Caco-2 (cell line): ENCODE measurements at regions not wholly inside any gene's neighbourhood (a gene's known extent, or its start where the extent isn't known, plus 50 kb on each side); places are given as distances from the start of the nearest gene placed in this dataset.
A peak's percentile ranks its signal among the peaks of the same experiment; 100 is the strongest.

ENCODE experiments used
- BruUV-seq: library from RNA; stranded (reverse); fragments of 400-500 nt; replicated peaks from 2 replicates; lab custom pipeline; 2021; lab: Mats Ljungman, UMichigan
- CTCF ChIA-PET: fragments of 300-600 bp; sonication (Branson Sonifier 250); formaldehyde crosslinking; loops from one replicate; lab custom pipeline; 2022; ENCODE audit warnings: antibody characterized with exemption; lab: Charles Lee
- POLR2A ChIA-PET: fragments of 300-600 bp; sonication (Branson Sonifier 250); formaldehyde crosslinking; loops from one replicate; lab custom pipeline; 2022; ENCODE audit warnings: antibody characterized with exemption; lab: Charles Lee
- DNase-seq, 2 experiments: peaks; one replicate each; pipeline versions ENCODE4 v3.0.0 to v3.0.0-alpha.2; 2020 to 2022
- H3K27me3 ChIP-seq: replicated peaks from 2 replicates; pipeline ENCODE4 v1.6.0; 2011; ENCODE audit warnings: low read length; ENCODE audit not compliant: control insufficient read depth, insufficient read depth
- H3K36me3 ChIP-seq: 2 replicates; pipeline ENCODE4 v1.5.1; 2011; ENCODE audit warnings: low read length; ENCODE audit not compliant: control insufficient read depth, insufficient read depth
- H3K4me1 ChIP-seq: fragments of 250-450 bp; sonication (Bioruptor Pico); 2 replicates; pipeline ENCODE4 v1.5.1; 2020; ENCODE audit warnings: mild to moderate bottlenecking
- H3K4me3 ChIP-seq: 2 replicates; pipeline ENCODE4 v1.5.1; 2011; ENCODE audit warnings: low read depth, mild to moderate bottlenecking, control low read depth, low read length
- H3K9me3 ChIP-seq: fragments of 250-450 bp; sonication (Bioruptor Pico); 2 replicates; pipeline ENCODE4 v1.5.1; 2020; ENCODE audit warnings: mild to moderate bottlenecking, moderate library complexity
- H3K27ac Mint-ChIP-seq: one replicate; pipeline ENCODE4 v1.8.0; 2022; ENCODE audit warnings: mixed read lengths; ENCODE audit not compliant: unreplicated experiment
- H3K27me3 Mint-ChIP-seq: one replicate; pipeline ENCODE4 v1.8.0; 2022; ENCODE audit warnings: mixed read lengths; ENCODE audit not compliant: insufficient read depth, unreplicated experiment
- H3K36me3 Mint-ChIP-seq: one replicate; pipeline ENCODE4 v1.8.0; 2022; ENCODE audit warnings: mild to moderate bottlenecking, mixed read lengths; ENCODE audit not compliant: insufficient read depth, unreplicated experiment
- H3K4me1 Mint-ChIP-seq: one replicate; pipeline ENCODE4 v1.8.0; 2022; ENCODE audit warnings: low read depth, mixed read lengths; ENCODE audit not compliant: unreplicated experiment
- H3K4me3 Mint-ChIP-seq: one replicate; pipeline ENCODE4 v1.8.0; 2022; ENCODE audit warnings: mild to moderate bottlenecking, moderate library complexity, mixed read lengths; ENCODE audit not compliant: unreplicated experiment
- H3K9me3 Mint-ChIP-seq: one replicate; pipeline ENCODE4 v1.8.0; 2022; ENCODE audit warnings: mixed read lengths; ENCODE audit not compliant: unreplicated experiment
- intact Hi-C: fragments of 100-400 bp; cut with micrococcal nuclease; formaldehyde crosslinking; loops from one replicate; pipeline ENCODE4 v1.10.0; 2022; ENCODE audit not compliant: unreplicated experiment
- TF ChIP-seq, protein P1 (sequence below), 2 experiments: fragments of 200-600 bp in 1 of 2; IDR thresholded peaks; 1 replicate in 1 of 2; 2 replicates in 1 of 2; pipeline versions ENCODE4 v1.5.1 to v1.8.0; 2011 to 2022; ENCODE audit warnings: antibody characterized with exemption in 1 of 2, control low read depth in 1 of 2, inconsistent platforms in 1 of 2, low read depth in 1 of 2, low read length in 1 of 2, mild to moderate bottlenecking in 1 of 2, moderate library complexity in 1 of 2; ENCODE audit not compliant: insufficient read depth in 1 of 2, severe bottlenecking in 1 of 2, unreplicated experiment in 1 of 2

- H3K27me3 Mint-ChIP-seq = no peaks in the 10 kb centered on the region
- intact Hi-C loops = no loop called here
- CTCF ChIA-PET = no interaction called here
- BruUV-seq = no TSS peak
- Histone ChIP-seq H3K36me3 (no peaks in the 10 kb centered on the region), H3K9me3 (no peaks in the 10 kb centered on the region), H3K4me3 (no peak overlapping the region), H3K27me3 (no peaks in the 10 kb centered on the region), H3K4me1 (no peaks in the 10 kb centered on the region)
- no peak overlapping the region for H3K4me3 Mint-ChIP-seq
- POLR2A ChIA-PET = no interaction called here
- TF ChIP-seq, protein P1, sequence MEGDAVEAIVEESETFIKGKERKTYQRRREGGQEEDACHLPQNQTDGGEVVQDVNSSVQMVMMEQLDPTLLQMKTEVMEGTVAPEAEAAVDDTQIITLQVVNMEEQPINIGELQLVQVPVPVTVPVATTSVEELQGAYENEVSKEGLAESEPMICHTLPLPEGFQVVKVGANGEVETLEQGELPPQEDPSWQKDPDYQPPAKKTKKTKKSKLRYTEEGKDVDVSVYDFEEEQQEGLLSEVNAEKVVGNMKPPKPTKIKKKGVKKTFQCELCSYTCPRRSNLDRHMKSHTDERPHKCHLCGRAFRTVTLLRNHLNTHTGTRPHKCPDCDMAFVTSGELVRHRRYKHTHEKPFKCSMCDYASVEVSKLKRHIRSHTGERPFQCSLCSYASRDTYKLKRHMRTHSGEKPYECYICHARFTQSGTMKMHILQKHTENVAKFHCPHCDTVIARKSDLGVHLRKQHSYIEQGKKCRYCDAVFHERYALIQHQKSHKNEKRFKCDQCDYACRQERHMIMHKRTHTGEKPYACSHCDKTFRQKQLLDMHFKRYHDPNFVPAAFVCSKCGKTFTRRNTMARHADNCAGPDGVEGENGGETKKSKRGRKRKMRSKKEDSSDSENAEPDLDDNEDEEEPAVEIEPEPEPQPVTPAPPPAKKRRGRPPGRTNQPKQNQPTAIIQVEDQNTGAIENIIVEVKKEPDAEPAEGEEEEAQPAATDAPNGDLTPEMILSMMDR (IDR thresholded peaks at IDR 0.05; ENCODE audit: insufficient read depth in 1 of 2, low read depth in 1 of 2, low read length in 1 of 2, severe bottlenecking in 1 of 2, unreplicated experiment in 1 of 2) = no peak
- no peak for DNase-seq
- no peaks in the 10 kb centered on the region for H3K4me1 Mint-ChIP-seq
- H3K36me3 Mint-ChIP-seq = no peaks in the 10 kb centered on the region
- H3K27ac Mint-ChIP-seq = no peak overlapping the region
- no peaks in the 10 kb centered on the region for H3K9me3 Mint-ChIP-seq
Observed at GRCh38 chr13:65300220-65300619, 1929.9 kb downstream of the PCDH9 start.

DNA sequence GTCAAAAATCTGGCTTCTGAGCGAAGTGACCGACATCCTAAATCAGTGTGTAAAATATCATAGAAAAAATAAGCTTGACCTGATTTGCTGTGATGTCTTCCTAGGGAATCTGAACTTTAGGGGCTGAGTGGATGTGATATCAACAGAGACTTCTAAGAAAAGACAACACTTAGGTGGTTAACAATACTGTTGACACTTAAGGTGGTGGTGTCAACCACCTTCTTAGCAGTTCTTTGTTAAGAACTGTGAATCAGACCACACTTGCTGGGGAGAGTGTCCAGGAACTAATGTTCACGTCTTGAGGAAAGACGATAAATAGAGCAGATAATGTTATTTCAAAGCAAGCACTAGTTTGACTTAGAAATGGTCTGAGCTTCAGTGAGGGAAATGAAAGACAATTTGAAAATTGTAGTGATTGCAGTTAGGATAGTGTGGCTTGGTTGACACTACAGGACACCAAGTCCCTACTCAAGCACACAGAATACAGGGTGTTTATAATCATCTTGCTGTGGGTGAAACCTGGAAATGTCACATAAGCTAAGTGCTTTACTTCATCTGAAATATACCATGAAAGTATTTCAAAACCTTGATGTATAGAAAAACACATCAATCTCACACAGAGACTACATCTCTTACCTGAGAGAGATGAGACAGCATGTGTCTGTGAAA, 1936.5 kb downstream of the PCDH9 start:
- no peak overlapping the region for H3K4me3 Mint-ChIP-seq
- no peak overlapping the region for H3K4me3 ChIP-seq
- H3K4me1 ChIP-seq = no peaks in the 10 kb centered on the region
- no peaks in the 10 kb centered on the region for H3K9me3 Mint-ChIP-seq
- H3K9me3 ChIP-seq = no peaks in the 10 kb centered on the region
- H3K27ac Mint-ChIP-seq = no peak overlapping the region
- DNase-seq = no peak
- H3K27me3 Mint-ChIP-seq = no peaks in the 10 kb centered on the region
- no peaks in the 10 kb centered on the region for H3K4me1 Mint-ChIP-seq
- H3K36me3 ChIP-seq = no peaks in the 10 kb centered on the region
- intact Hi-C loops = no loop called here
- CTCF ChIA-PET = no interaction called here
- no peaks in the 10 kb centered on the region for H3K27me3 ChIP-seq
- no peaks in the 10 kb centered on the region for H3K36me3 Mint-ChIP-seq
- POLR2A ChIA-PET = no interaction called here
- TF ChIP-seq, protein P1 (IDR thresholded peaks at IDR 0.05; ENCODE audit: insufficient read depth in 1 of 2, low read depth in 1 of 2, low read length in 1 of 2, severe bottlenecking in 1 of 2, unreplicated experiment in 1 of 2) = no peak
- BruUV-seq = no TSS peak

GRCh38 chr13:65292488-65292901, 1937.6 kb downstream of the PCDH9 start:
- H3K4me3 ChIP-seq = no peak overlapping the region
- TF ChIP-seq, protein P1 (IDR thresholded peaks at IDR 0.05; ENCODE audit: insufficient read depth in 1 of 2, low read depth in 1 of 2, low read length in 1 of 2, severe bottlenecking in 1 of 2, unreplicated experiment in 1 of 2) = no peak
- no peaks in the 10 kb centered on the region for H3K27me3 Mint-ChIP-seq
- no peaks in the 10 kb centered on the region for H3K36me3 ChIP-seq
- peak in 1 of 2 experiments; percentile 17 for DNase-seq
- intact Hi-C loops = no loop called here
- ChIA-PET POLR2A (no interaction called here), CTCF (no interaction called here)
- no peaks in the 10 kb centered on the region for H3K36me3 Mint-ChIP-seq
- H3K9me3 Mint-ChIP-seq = no peaks in the 10 kb centered on the region
- no peaks in the 10 kb centered on the region for H3K4me1 ChIP-seq
- no TSS peak for BruUV-seq
- H3K9me3 ChIP-seq = peaks cover 4% of the 10 kb centered on the region; the same call in 1 of the 2 replicates
- no peak overlapping the region for H3K4me3 Mint-ChIP-seq
- no peak overlapping the region for H3K27ac Mint-ChIP-seq
- no peaks in the 10 kb centered on the region for H3K4me1 Mint-ChIP-seq
- no peaks in the 10 kb centered on the region for H3K27me3 ChIP-seq
